ENCODE measurements at regions not wholly inside any gene's neighbourhood (a gene's known extent, or its start where the extent isn't known, plus 50 kb on each side); places are given as distances from the start of the nearest gene placed in this dataset.

GRCh38 chr16:79933603-79934002 is 333.1 kb upstream of the MAF start:
- no peak for TF ChIP-seq CTCF (IDR thresholded peaks at IDR 0.05; ENCODE audit: unreplicated experiment)
- H3K4me3 Mint-ChIP-seq, result no peak overlapping the region
- H3K4me1 Mint-ChIP-seq, result peaks cover 7% of the 10 kb centered on the region
- H3K27me3 Mint-ChIP-seq (ENCODE audit: low read depth), result peaks cover 15% of the 10 kb centered on the region
- H3K36me3 Mint-ChIP-seq, result no peaks in the 10 kb centered on the region
- no peak overlapping the region for H3K27ac Mint-ChIP-seq
- H3K9me3 Mint-ChIP-seq, result no peaks in the 10 kb centered on the region
- no peak for DNase-seq (ENCODE audit: low spot score in 2 of 2, unreplicated experiment in 2 of 2)

- Mint-ChIP-seq H3K4me1 (peaks cover 7% of the 10 kb centered on the region), H3K9me3 (no peaks in the 10 kb centered on the region), H3K27ac (no peak overlapping the region), H3K27me3 (ENCODE audit: low read depth) (peaks cover 8% of the 10 kb centered on the region), H3K4me3 (no peak overlapping the region), H3K36me3 (no peaks in the 10 kb centered on the region)
- DNase-seq (ENCODE audit: low spot score in 2 of 2, unreplicated experiment in 2 of 2), result no peak
- TF ChIP-seq CTCF (IDR thresholded peaks at IDR 0.05; ENCODE audit: unreplicated experiment), result no peak
Measured at GRCh38 chr16:79932572-79932971, 332.0 kb upstream of the MAF start.

- no peak for DNase-seq (ENCODE audit: low spot score in 2 of 2, unreplicated experiment in 2 of 2)
- Mint-ChIP-seq H3K4me1 (peaks cover 7% of the 10 kb centered on the region), H3K4me3 (no peak overlapping the region), H3K9me3 (no peaks in the 10 kb centered on the region), H3K27me3 (ENCODE audit: low read depth) (peaks cover 5% of the 10 kb centered on the region), H3K36me3 (no peaks in the 10 kb centered on the region), H3K27ac (no peak overlapping the region)
- TF ChIP-seq CTCF (IDR thresholded peaks at IDR 0.05; ENCODE audit: unreplicated experiment), result no peak
Measured at GRCh38 chr16:79931721-79932120, 331.2 kb upstream of the MAF start.

GRCh38 chr16:79929260-79929965 is 328.9 kb upstream of the MAF start:
- Mint-ChIP-seq H3K4me3 (no peak overlapping the region), H3K36me3 (no peaks in the 10 kb centered on the region), H3K27me3 (ENCODE audit: low read depth) (peaks cover 3% of the 10 kb centered on the region), H3K27ac (no peak overlapping the region), H3K9me3 (no peaks in the 10 kb centered on the region), H3K4me1 (peaks cover 7% of the 10 kb centered on the region)
- TF ChIP-seq CTCF (IDR thresholded peaks at IDR 0.05; ENCODE audit: unreplicated experiment), result no peak
- no peak for DNase-seq (ENCODE audit: low spot score in 2 of 2, unreplicated experiment in 2 of 2)

GRCh38 chr16:79928142-79928873 is 327.8 kb upstream of the MAF start:
- Mint-ChIP-seq H3K4me3 (no peak overlapping the region), H3K27ac (no peak overlapping the region), H3K4me1 (peaks cover under 1% of the 10 kb centered on the region), H3K27me3 (ENCODE audit: low read depth) (peaks cover 3% of the 10 kb centered on the region), H3K9me3 (no peaks in the 10 kb centered on the region), H3K36me3 (no peaks in the 10 kb centered on the region)
- DNase-seq (ENCODE audit: low spot score in 2 of 2, unreplicated experiment in 2 of 2), result no peak
- no peak for TF ChIP-seq CTCF (IDR thresholded peaks at IDR 0.05; ENCODE audit: unreplicated experiment)
